ENCODE measurements at regions not wholly inside any gene's neighbourhood (a gene's known extent, or its start where the extent isn't known, plus 50 kb on each side); places are given as distances from the start of the nearest gene placed in this dataset.

DNA sequence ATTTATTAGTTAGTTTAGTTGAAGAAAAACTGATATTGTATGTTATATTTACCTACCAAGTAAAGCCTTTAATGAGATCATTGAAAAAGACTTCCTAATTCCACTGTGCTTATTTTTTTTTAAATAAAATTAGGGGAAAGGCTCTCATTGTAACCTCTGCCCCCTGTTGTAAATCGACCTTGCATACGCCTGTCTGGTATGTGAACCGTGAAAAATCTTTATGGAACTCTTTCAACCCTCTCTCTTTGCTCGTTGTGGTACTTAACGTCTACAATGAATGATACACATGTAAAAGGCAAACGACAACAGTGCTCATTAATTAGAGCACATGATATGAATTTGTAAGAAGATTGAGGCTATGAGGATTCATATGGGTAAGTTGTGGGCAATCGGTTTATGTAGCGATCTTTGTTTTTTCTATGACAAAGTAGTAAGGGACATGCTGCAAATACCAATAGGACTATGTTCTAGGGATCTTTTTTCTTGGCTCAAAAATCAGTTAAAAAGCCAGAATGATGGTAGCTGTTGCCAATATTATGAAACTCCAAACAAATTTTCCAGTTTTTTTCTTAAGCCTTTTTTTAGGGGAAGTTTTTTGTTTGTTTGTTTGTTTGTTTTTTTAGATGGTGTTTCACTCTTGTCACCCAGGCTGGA lies 119.0 kb upstream of the MCHR2 start:
- Histone ChIP-seq H3K9me3 (no peaks in the 10 kb centered on the region), H3K36me3 (no peaks in the 10 kb centered on the region), H4K20me1 (no peaks in the 10 kb centered on the region), H3K4me3 (no peak overlapping the region), H3K4me2 (no peak overlapping the region), H3K27me3 (no peaks in the 10 kb centered on the region), H3K4me1 (no peaks in the 10 kb centered on the region), H3K9ac (no peak overlapping the region), H3K27ac (no peak overlapping the region)
- no peak for TF ChIP-seq Cebpa-rat (IDR thresholded peaks at IDR 0.05)

DNA sequence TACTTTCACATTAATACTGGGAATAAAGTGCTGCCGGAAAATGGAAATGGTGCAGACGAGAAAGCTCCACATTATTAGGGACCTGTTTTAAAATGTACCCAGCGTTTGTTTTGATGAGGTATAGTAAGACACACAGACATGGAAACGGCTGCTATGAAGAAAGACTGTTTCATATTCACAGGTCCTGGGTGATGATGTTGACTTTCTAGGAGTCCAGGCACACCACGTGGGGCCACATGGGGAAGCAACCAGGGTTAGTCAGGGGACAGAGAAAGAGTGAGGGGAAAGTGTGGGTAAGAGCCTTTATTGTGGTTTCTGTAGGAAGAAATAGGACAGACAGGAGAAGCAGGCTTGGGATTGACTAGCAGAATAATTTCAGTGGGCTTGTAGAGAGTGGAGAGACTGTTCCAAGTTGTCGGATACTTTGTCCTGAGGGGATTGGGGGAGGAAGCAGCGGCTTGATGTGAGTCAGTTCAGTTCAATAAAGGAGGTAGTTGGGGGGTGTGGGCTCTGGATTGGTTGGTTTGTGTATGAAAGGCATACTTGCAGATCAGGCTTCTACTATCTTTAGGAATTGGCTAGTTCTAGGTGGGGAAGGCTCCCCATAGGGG lies 112.0 kb upstream of the MCHR2 start:
- H3K4me2 ChIP-seq, result peak overlapping the region; percentile 33
- no peaks in the 10 kb centered on the region for H3K27me3 ChIP-seq
- no peak overlapping the region for H3K4me3 ChIP-seq
- no peaks in the 10 kb centered on the region for H3K36me3 ChIP-seq
- no peaks in the 10 kb centered on the region for H4K20me1 ChIP-seq
- peaks cover 7% of the 10 kb centered on the region for H3K4me1 ChIP-seq
- H3K27ac ChIP-seq, result no peak overlapping the region
- H3K9me3 ChIP-seq, result no peaks in the 10 kb centered on the region
- no peak for TF ChIP-seq Cebpa-rat (IDR thresholded peaks at IDR 0.05)
- no peak overlapping the region for H3K9ac ChIP-seq

DNA sequence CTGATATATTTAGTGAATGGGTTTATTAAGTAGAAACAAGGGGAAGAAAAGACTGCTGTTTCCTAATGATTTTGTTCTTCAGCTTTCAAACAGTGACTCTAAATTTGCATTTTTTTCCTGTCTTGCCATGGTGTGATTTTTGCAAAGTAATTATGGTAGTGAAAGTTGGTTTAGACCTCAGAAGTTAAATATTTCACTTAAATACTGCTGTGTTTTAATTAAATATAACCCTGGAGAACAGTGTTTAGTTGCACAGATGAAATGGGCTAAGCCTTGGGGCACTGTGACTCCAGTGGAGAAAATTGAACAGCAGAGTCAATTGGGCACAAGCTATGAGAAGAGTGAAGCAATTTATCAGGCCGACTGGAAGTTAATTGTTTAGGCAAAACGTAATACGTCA lies 111.1 kb upstream of the MCHR2 start:
- no peak for TF ChIP-seq Cebpa-rat (IDR thresholded peaks at IDR 0.05)

DNA sequence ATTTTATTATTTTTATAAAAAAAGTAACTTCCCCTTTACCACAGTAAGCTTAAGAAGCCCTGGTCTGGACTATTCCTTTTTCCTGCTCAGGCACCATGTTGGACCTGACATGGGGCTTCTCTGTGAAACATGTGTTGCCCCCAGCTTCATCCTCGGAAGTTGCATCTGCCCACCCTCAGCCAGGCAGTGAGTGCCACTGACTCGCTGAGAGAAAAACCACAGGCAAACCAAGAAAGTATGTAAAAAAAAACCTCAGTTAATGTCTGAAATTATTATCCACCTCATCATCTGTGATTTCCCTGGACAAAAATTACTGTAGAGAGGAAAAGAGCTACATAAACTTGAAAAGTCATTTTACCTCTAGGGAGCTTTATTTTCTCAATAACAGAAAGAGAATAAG lies 109.9 kb upstream of the MCHR2 start:
- H3K4me1 ChIP-seq, result peaks cover 7% of the 10 kb centered on the region
- no peaks in the 10 kb centered on the region for H3K9me3 ChIP-seq
- no peaks in the 10 kb centered on the region for H3K36me3 ChIP-seq
- H3K27me3 ChIP-seq, result no peaks in the 10 kb centered on the region
- no peaks in the 10 kb centered on the region for H4K20me1 ChIP-seq
- no peak overlapping the region for H3K4me2 ChIP-seq
- no peak overlapping the region for H3K4me3 ChIP-seq
- TF ChIP-seq Cebpa-rat (IDR thresholded peaks at IDR 0.05), result no peak
- H3K27ac ChIP-seq, result no peak overlapping the region
- H3K9ac ChIP-seq, result no peak overlapping the region

More for the DNA sequence above, 111.1 kb upstream of the MCHR2 start:
- Histone ChIP-seq H3K4me3 (no peak overlapping the region), H3K36me3 (no peaks in the 10 kb centered on the region), H3K9ac (no peak overlapping the region), H3K27ac (no peak overlapping the region), H3K4me2 (no peak overlapping the region), H3K4me1 (peaks cover 7% of the 10 kb centered on the region), H3K9me3 (no peaks in the 10 kb centered on the region), H4K20me1 (no peaks in the 10 kb centered on the region), H3K27me3 (no peaks in the 10 kb centered on the region)

DNA sequence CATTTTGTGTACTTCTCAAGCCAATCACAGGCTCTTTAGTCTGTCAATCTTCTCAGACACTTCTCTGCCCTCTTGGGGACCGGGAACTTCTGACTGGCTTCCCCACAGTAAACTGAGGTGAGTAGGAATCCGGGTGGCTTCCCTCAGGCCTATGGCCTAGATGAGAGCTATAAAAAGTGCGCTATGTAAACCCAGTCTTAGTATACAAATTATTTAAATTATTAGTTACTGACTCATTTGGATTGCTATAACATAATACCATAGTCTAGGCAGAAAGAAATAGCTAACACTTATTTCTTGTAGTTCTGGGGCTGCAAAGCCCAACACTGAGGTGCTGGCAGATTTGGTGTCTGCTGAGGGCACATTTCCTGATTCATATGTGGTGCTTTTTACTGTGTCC lies 109.2 kb upstream of the MCHR2 start:
- Histone ChIP-seq H3K4me1 (peaks cover 7% of the 10 kb centered on the region), H4K20me1 (no peaks in the 10 kb centered on the region), H3K27ac (no peak overlapping the region), H3K36me3 (no peaks in the 10 kb centered on the region), H3K4me2 (no peak overlapping the region), H3K9me3 (no peaks in the 10 kb centered on the region), H3K4me3 (no peak overlapping the region), H3K9ac (no peak overlapping the region), H3K27me3 (no peaks in the 10 kb centered on the region)
- no peak for TF ChIP-seq Cebpa-rat (IDR thresholded peaks at IDR 0.05)

DNA sequence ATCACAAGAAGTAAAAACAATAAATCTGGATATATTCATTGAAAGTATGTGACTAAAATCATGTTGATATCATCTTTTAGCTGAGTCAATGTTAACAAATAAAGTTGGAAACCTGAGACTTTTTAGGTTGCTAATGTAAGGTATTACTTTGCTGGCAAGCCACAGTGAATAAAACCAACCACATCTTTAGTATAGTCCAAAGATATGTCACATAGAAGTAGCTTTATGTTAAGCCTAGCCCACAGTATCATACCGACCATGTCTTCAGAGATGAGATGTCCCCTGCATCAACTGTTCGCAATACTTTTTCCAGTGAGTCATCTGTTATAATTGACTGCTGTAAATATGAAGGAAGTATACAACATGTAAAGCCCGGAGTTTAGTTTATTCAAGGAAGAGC lies 107.6 kb upstream of the MCHR2 start:
- TF ChIP-seq Cebpa-rat (IDR thresholded peaks at IDR 0.05), result no peak
- Histone ChIP-seq H3K4me2 (no peak overlapping the region), H3K36me3 (no peaks in the 10 kb centered on the region), H3K9me3 (no peaks in the 10 kb centered on the region), H4K20me1 (no peaks in the 10 kb centered on the region), H3K27me3 (no peaks in the 10 kb centered on the region), H3K9ac (no peak overlapping the region), H3K4me1 (peaks cover 7% of the 10 kb centered on the region), H3K4me3 (no peak overlapping the region), H3K27ac (no peak overlapping the region)

DNA sequence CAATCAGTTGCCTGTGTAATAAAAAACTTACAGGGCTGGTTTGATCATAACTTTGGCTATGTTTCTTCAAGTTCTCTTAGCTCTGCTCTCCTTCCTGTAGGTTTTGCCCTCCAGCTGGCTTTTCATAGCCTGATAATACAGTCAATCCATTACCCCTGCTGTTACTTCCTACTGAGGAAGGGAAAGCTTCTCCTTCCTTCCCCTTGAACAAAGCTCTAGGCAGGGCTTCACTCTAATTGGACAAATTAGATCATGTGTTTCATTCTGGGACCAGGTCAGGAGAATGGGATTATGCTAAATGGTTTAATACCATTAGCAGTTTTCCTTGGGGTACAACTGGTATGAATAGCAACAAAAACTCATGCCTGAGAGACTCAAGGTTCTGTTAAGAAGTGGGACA lies 106.8 kb upstream of the MCHR2 start:
- Histone ChIP-seq H3K9ac (no peak overlapping the region), H3K27ac (no peak overlapping the region), H3K27me3 (no peaks in the 10 kb centered on the region), H3K4me2 (no peak overlapping the region), H3K9me3 (no peaks in the 10 kb centered on the region), H3K4me3 (no peak overlapping the region), H4K20me1 (no peaks in the 10 kb centered on the region), H3K4me1 (peaks cover under 1% of the 10 kb centered on the region; the same call in 1 of the 2 replicates), H3K36me3 (no peaks in the 10 kb centered on the region)
- TF ChIP-seq Cebpa-rat (IDR thresholded peaks at IDR 0.05), result no peak

DNA sequence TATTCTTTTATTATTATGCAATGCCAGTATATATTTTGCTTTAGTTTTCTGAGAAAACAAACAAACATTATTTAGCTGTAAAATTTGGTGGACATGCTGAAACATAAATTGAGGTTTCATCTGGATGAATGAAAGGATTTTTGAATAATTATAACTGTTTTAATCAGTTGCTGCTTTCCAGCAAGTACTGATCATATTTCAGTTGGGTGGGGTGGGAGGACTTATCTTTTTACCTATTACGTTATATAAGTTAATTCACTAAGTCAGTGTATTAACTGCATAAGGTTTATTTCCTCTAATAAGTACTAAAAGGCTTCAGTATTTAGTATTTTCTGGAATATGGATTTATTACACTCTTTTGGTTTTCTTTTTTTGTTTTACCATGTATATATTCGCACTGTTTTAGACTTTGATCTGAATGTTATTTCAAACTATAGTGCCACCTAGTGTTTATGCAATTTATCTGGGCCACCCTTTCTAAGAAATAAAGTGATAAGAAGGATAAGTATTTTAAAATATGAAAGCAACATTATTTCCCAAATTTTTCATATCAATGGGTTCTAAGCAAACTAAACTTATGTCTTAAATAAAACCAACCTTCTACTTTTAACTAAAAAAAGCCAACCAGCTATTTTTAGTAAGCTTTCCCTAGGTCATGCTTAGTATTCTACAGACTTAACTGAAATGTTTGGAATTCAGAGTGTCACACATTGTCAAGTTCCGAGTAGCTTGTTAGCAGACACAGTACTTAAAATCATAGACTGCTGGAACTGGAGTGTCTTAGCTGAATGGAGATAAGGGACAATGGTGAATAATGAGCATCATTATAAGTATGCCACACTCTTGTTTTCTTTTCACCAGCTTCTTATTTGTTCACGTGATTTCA lies 105.4 kb upstream of the MCHR2 start:
- no peaks in the 10 kb centered on the region for H3K27me3 ChIP-seq
- H3K4me3 ChIP-seq, result no peak overlapping the region
- TF ChIP-seq Cebpa-rat (IDR thresholded peaks at IDR 0.05), result no peak
- no peak overlapping the region for H3K9ac ChIP-seq
- H3K36me3 ChIP-seq, result no peaks in the 10 kb centered on the region
- no peaks in the 10 kb centered on the region for H3K9me3 ChIP-seq
- no peaks in the 10 kb centered on the region for H3K4me1 ChIP-seq
- no peak overlapping the region for H3K4me2 ChIP-seq
- no peaks in the 10 kb centered on the region for H4K20me1 ChIP-seq
- H3K27ac ChIP-seq, result no peak overlapping the region

DNA sequence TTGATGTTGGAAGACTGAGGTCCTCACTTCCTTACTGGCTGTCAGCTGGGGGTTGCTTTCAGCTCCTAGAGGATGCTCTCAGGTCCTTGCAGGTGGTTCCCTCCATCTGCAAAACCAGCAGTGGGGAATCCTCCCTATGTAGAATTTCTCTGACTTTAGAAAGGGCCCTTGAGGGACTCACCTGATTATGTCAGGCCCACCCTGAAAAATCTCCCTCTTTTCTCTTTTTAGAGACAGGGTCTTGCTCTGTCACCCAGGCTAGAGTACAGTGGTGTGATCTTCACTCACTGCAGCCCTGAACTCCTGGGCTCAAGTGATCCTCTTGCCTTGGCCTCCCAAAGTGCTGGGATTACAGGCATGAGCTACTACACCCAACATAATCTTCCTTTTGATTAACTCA lies 102.9 kb upstream of the MCHR2 start:
- no peaks in the 10 kb centered on the region for H3K9me3 ChIP-seq
- H3K4me3 ChIP-seq, result no peak overlapping the region
- H3K27ac ChIP-seq, result no peak overlapping the region
- H3K36me3 ChIP-seq, result no peaks in the 10 kb centered on the region
- no peak overlapping the region for H3K9ac ChIP-seq
- no peaks in the 10 kb centered on the region for H3K4me1 ChIP-seq
- H3K4me2 ChIP-seq, result no peak overlapping the region
- H4K20me1 ChIP-seq, result no peaks in the 10 kb centered on the region
- H3K27me3 ChIP-seq, result no peaks in the 10 kb centered on the region
- TF ChIP-seq Cebpa-rat (IDR thresholded peaks at IDR 0.05), result no peak

DNA sequence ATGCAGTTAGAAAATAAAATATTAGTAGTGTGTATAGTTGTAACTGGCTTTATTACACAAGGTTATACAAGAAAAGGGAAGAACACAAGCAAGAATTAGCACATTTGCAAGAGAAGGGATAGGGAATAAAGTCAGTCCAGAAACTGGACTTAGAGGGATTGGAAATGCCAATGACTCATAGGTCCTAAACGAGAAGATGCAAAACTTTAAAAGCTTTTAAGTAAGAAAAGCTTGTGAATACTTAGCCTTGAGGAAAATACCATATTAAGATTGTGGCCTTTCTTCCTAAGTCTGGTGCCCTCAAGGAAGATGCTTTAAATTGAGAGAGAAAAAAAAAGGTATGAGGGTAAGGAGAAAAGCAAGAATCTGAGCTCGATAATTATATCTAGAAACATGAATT lies 102.3 kb upstream of the MCHR2 start:
- no peaks in the 10 kb centered on the region for H3K36me3 ChIP-seq
- no peak overlapping the region for H3K9ac ChIP-seq
- H3K4me1 ChIP-seq, result no peaks in the 10 kb centered on the region
- no peaks in the 10 kb centered on the region for H4K20me1 ChIP-seq
- H3K4me3 ChIP-seq, result no peak overlapping the region
- TF ChIP-seq Cebpa-rat (IDR thresholded peaks at IDR 0.05), result no peak
- no peak overlapping the region for H3K27ac ChIP-seq
- H3K9me3 ChIP-seq, result no peaks in the 10 kb centered on the region
- H3K4me2 ChIP-seq, result no peak overlapping the region
- H3K27me3 ChIP-seq, result no peaks in the 10 kb centered on the region
